ENCODE measurements at regions not wholly inside any gene's neighbourhood (a gene's known extent, or its start where the extent isn't known, plus 50 kb on each side); places are given as distances from the start of the nearest gene placed in this dataset.
A peak's percentile ranks its signal among the peaks of the same experiment; 100 is the strongest.
"Not testable (repeated sequence)": the region's sequence is repeated elsewhere in the genome, so short reads cannot be mapped to it uniquely, and the experiment has no call there.

DNA sequence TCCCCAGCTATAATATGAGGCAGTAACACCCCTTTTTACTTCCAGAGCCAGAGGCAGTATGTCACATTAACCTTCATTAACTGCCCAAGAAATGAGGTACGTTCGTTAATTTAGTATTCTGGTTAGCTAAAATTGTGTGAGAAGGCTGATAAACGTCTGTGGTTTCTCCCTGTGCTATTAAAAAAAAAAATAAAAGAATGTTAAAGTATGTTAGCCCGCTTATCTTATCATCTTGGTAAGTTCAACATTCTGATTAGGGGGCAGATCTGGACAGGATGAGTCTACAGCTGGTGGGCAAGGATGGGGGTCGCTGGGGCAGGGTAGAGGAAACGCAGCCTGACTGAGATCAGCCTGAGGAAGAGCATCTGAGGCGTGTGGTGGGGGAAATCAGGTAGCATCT is 154.0 kb downstream of the PRL start:
- no peak for DNase-seq (ENCODE audit: low read depth)

- no peak for DNase-seq (ENCODE audit: low read depth)
Observed at GRCh38 chr6:22145376-22145775, 151.5 kb downstream of the PRL start.

GRCh38 chr6:22145823-22146677 is 150.8 kb downstream of the PRL start:
- no peak for DNase-seq (ENCODE audit: low read depth)

- DNase-seq (ENCODE audit: low read depth) = no peak
Observed at GRCh38 chr6:22146678-22146930, 150.2 kb downstream of the PRL start.

GRCh38 chr6:22146931-22147701 is 149.7 kb downstream of the PRL start:
- DNase-seq (ENCODE audit: low read depth) = peak; percentile 75

DNA sequence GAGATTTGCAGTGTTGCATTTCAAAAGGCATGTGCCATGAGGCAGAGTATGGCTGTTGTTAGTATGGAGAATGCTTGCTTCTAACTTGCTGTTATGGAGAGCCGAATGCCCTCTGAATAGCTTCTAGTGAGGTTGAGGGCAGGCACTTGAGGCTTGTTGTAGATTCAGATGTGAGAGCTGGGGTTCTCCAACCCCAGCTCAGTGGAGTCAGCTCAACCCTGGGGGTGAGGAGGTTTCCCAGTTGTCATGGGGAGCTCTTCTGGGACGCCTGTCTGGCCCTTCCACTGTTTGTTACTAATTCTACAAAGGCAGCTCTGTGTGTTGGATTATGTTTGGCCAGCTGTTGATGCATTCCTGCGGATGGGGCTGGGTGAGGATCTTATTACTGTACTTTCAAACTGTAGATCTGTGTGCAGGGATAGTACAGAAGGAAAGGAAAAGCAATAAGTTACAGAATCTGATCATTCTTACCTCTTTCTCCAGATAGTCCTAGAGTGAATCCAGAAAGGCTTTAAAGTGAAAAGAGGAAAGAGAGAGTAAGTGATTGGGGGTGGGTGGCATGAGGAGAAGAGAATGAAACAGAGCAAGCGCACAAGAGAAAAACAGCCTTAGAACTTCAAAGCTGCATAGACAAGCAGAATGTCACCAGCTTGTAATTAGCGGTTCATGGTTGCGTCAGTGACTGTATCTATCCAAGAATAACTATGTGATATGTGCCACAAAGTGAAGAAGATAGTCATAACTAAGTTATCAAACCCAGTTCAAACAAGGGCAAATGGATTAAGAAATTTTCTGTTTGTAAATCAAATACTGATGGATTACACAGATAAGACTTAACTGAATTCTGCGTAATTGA is 148.7 kb downstream of the PRL start:
- no peak for DNase-seq (ENCODE audit: low read depth)

- DNase-seq (ENCODE audit: low read depth) = no peak
Observed at GRCh38 chr6:22149096-22149495, 147.7 kb downstream of the PRL start.

DNA sequence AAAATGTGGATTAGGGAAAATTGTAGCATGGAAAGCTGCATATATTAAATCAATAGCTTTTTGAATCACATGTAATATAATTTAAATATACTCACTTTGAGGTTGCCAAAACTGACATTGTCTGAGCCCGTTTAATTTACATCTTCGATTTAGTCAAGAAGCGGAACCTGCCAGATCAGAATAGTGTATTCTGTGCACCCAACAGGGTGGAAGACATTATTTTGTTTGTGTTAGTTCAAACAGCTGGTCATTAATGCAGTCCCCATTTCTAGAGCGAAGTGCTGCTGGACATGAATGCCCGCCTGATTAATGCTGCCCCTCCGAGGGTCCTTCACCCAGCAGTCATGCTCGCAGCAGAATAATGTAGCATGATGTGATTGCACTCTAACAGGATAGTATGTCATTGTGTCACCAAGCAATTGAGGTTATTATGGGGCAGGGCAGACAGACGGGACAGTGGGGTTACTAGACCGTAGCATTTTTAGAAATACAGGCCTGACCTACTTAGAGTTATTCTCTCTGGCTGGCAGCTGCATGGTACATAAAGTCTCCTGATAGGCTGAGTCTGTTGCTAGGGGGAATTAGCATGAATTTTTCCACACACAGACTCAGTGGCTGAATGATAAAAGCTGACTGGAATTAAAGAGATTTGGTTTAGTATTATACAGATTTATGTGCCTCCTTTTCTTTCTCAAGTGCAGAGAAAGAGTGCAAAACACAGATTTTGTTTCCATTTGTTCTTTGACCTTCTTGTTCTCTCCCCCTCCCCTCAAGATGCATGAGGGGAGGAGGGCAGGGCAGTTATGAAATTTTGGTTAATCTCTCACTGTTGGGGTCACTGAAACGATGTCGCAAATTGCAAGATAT is 147.1 kb downstream of the PRL start:
- DNase-seq (ENCODE audit: low read depth) = no peak

DNA sequence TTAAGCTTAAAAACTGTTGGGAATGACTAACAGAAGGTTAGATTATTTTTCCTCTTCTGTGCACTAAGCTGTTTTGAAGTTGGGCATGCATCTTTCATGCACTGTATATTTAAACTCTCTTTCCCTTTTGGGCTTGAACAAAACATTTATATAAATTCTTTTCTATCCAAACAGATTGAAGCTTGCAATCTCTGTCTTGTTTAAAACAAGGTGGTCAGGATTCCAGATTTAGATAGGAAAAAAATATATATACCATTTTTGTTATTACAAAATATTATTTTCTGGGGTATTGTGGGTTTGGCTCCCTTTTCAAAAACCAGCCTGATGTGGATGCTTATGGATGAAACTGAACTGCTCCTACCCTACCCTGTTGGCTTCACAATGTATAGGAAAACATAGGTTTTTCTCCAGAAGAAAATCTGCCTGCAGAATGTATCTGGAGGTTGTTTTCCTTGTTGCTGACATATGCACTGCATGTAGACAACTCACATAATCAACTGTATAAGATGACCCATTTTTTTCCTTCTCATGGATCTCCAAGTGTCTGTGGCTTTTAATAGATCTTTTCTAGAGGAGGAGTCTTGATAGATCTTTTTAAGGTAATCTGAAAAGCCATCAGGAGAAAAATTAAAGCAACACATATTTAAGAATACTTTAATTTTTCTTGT is 146.3 kb downstream of the PRL start:
- DNase-seq (ENCODE audit: low read depth) = no peak

DNA sequence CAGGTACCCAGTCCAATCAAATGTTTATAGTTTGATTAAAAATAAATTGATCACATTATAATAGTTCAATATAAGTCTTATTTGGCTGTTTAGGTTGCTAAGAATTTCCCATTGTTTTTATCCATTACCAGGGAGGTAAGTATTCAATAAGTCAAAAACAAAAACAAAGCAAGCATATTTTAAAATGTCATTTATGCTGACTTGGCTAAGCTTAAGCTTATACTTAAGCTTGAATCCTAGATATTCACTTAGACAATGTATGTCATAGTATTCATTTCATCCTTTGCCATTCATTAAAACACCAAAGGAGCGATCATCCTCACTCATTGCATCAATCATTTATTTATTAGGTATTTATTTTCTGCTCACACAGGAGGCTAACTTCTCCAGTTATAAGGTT is 144.9 kb downstream of the PRL start:
- no peak for DNase-seq (ENCODE audit: low read depth)

DNA sequence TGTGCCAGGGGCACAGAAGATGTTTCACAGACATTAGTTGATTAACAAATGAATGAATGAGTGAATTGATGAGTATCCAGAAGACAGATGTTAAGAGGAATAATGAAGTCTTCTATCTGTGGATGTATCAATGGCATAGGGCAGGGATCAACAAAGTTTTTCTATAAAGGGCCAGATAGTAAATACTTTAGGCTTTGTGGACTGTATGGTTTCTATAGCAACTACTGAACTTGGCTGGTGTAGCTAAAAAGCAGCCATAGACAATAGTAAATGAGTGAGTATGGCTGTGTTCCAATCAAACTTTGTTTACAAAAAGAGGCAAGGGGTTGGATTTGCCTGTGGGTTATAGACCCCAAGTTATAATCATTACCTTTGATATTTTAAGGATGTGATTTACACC is 144.0 kb downstream of the PRL start:
- no peak for DNase-seq (ENCODE audit: low read depth)

- DNase-seq (ENCODE audit: low read depth) = no peak
Observed at GRCh38 chr6:22153384-22154158, 143.3 kb downstream of the PRL start.

DNA sequence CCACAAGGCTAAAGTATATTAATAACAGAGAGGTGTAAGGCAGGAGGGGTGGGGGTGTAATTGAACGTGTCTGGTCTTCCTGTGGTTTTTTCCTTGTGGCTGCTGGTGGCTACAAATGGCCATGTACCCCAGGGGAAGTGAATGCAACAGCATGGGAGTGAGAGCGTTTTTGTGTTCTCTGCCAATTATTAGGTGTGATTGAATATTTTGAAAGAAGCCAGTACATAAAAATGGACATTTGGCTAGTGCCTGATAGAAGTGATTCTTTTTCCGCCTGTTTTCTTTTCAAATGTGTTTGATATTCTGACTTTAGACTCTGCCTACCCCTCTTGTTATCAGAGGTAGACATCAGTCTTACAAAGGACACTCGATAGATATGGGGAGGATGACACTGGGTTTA is 141.3 kb downstream of the PRL start:
- DNase-seq (ENCODE audit: low read depth) = no peak

DNA sequence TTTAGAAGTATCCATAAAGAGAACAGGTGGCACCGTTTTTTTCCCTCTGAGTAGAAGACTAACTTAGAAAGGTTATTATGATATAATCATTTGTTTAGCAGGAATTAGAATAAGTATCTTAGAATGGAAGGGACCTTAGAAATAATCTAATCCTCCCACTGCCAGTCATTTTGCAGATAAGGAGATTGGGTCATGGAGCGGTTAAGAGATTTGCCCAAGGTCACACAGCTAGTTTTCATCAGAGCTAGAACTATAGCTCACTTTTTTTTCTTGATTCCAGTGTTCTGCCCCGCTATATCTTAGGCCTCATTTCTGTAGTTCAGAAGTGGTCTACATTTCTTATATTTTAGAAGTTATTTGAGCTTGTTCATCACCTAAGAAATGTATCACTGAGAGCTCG is 139.6 kb downstream of the PRL start:
- no peak for DNase-seq (ENCODE audit: low read depth)

DNA sequence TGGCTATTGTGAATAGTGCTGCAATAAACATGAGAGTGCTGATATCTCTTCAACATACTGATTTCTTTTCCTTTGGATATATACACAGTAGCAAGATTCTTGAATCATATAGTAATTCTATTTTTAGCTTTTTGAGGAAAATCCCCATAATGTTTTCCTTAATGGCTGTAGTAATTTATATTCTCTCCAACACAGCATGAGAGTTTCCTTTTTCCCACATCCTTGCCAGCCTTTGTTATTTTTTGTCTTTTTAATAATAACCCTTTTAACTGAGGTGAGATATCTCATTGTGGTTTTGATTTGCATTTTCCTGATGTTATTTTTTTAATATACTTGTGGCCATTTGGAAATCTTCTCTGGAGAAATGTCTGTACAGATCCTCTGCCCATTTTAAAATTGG is 132.6 kb downstream of the PRL start:
- DNase-seq (ENCODE audit: low read depth) = no peak

DNA sequence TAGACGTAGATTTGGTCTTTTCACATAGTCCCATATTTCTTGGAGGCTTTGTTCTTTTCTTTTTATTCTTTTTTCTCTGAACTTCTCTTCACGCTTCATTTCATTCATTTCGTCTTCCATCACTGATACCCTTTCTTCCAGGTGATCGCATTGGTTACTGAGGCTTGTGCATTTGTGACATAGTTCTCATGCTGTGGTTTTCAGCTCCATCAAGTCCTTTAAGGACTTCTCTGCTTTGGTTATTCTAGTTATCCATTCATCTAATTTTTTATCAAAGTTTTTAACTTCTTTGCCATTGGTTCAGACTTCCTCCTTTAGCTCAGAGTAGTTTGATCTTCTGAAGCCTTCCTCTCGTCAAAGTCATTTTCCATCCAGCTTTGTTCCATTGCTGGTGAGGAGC is 125.8 kb downstream of the PRL start:
- not testable (repeated sequence) for DNase-seq (ENCODE audit: low read depth)

GRCh38 chr6:22171885-22172284 is 125.0 kb downstream of the PRL start:
- not testable (repeated sequence) for DNase-seq (ENCODE audit: low read depth)

DNA sequence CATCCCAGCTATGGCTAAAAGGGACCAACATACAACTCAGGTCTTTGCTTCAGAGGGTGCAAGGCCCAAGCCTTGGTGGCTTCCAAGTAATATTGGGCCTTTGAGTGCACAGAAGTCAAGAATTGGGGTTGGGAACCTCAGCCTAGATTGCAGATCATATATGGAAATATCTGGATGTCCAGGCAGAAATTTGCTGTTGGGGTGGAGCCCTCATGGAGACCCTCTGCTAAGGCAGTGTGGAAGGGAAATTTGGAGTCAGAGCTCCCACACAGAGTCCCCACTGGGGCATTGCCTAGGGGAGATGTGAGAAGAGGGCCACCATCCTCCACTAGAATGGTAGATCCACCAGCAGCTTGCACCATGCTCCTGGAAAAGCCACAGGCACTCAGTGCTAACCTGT is 123.5 kb downstream of the PRL start:
- no peak for DNase-seq (ENCODE audit: low read depth)

- not testable (repeated sequence) for DNase-seq (ENCODE audit: low read depth)
Observed at GRCh38 chr6:22180250-22180649, 116.6 kb downstream of the PRL start.

- no peak for DNase-seq (ENCODE audit: low read depth)
Observed at GRCh38 chr6:22184371-22184770, 112.5 kb downstream of the PRL start.

Data from forelimb muscle (tissue), 1 donor.